ENCODE measurements at regions not wholly inside any gene's neighbourhood (a gene's known extent, or its start where the extent isn't known, plus 50 kb on each side); places are given as distances from the start of the nearest gene placed in this dataset.

DNA sequence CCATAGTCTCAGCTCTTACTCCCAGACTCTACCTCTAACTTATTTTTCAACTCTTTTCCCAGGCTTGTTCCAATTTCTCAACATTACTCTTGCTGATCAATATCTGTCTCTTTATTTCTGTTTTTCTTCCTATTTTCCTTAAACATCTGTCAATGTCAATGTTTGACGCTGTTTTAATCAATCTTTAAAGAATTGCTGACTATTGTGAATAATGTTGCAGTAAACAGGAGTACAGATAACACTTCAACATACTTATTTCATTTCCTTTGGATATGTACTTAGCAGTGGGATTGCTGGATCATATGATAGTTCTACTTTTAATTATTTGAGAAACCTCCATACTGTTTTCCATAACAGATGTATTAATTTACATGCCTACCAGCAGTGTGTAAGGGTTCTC lies 229.0 kb downstream of the TRIM36 start:
- H3K27me3 Mint-ChIP-seq: no peaks in the 10 kb centered on the region

DNA sequence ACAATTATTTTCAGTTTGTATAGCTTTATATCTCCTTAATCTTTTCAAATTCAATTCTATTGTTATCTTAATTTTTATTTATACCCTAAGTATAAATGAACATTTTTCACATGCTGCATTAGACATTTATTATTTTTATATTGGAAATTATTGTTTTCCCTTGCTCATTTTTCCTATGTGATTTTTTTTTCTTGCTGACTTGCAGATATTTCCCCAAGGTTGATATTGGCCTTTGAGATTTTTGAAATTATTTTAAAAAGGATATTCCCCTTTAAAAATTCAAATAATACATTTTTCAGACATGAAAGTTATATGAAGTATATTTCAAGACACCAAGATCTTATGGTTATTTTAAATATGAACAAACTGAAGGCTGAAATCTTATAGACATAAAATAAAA lies 234.2 kb downstream of the TRIM36 start:
- Mint-ChIP-seq H3K36me3 (ENCODE audit: low read depth) (no peaks in the 10 kb centered on the region), H3K27ac (no peak overlapping the region), H3K4me1 (no peaks in the 10 kb centered on the region), H3K9me3 (peaks cover 12% of the 10 kb centered on the region), H3K4me3 (no peak overlapping the region), H3K27me3 (no peaks in the 10 kb centered on the region)
- DNase-seq: no peak
- POLR2A ChIA-PET: no interaction called here
- CTCF ChIA-PET: no interaction called here

More for the DNA sequence above, 229.0 kb downstream of the TRIM36 start:
- ChIA-PET POLR2A (no interaction called here), CTCF (no interaction called here)
- Mint-ChIP-seq H3K27ac (no peak overlapping the region), H3K4me3 (no peak overlapping the region), H3K36me3 (ENCODE audit: low read depth) (no peaks in the 10 kb centered on the region), H3K4me1 (no peaks in the 10 kb centered on the region), H3K9me3 (peaks cover 15% of the 10 kb centered on the region)
- DNase-seq: no peak

DNA sequence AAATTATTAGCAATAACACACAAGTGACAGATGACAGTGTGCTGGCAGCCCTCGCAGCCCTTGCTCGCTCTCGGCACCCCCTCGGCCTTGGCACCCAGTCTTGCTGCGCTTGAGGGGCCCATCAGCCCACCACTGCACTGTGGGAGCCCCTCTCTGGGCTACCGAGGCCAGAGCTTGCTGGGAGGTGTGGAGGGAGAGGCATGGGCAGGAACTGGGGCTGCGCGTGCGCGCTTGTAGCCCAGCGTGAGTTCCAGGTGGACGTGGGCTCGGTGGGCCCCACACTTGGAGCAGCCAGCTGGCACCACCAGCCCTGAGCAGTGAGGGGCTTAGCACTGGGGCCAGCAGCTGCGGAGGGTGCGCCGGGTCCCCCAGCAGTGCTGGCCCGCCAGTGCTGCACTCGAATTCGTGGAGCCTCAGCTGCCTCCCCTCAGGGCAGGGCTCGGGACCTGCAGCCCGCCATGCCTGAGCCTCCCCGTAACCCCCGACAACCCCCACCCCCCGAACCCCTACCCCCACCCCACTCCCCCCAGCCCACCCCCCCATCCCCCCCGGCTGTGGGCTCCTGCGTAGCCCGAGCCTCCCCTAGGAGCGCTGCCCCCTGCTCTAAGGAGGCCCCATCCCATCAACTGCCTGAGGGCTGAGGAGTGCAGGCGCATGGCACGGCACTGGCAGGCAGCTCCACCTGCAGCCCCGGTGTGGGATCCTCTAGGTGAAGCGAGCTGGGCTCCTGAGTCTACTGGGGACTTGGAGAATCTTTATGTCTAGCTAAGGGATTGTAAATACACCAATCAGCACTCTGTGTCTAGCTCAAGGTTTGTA lies 240.9 kb downstream of the TRIM36 start:
- no peak for DNase-seq
- no peak overlapping the region for H3K27ac Mint-ChIP-seq
- H3K9me3 Mint-ChIP-seq: peaks cover 5% of the 10 kb centered on the region
- H3K4me3 Mint-ChIP-seq: no peak overlapping the region
- POLR2A ChIA-PET: no interaction called here
- H3K36me3 Mint-ChIP-seq (ENCODE audit: low read depth): no peaks in the 10 kb centered on the region
- CTCF ChIA-PET: no interaction called here
- no peaks in the 10 kb centered on the region for H3K27me3 Mint-ChIP-seq
- no peaks in the 10 kb centered on the region for H3K4me1 Mint-ChIP-seq

DNA sequence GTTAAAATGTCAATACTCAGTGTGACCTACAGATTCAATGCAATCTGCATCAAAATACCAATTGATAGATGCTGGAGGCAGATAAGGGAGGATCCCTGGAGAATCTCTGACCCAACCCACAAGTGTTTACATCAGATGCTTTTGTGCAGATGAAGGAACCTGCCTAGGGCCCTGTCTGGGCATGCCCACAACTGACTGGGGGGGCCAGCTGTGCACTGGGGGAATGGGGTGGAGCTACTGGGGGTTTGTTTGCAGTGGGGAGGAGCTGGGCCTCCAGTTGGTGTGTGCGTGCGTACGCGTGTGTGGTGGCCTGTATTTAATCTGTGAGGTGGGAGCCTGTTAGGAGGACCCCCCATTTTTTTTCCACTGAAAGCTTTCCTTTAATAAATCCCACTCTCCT lies 244.9 kb downstream of the TRIM36 start:
- H3K4me3 Mint-ChIP-seq: no peak overlapping the region
- H3K27ac Mint-ChIP-seq: no peak overlapping the region
- POLR2A ChIA-PET: no interaction called here
- no peaks in the 10 kb centered on the region for H3K4me1 Mint-ChIP-seq
- H3K9me3 Mint-ChIP-seq: peaks cover 2% of the 10 kb centered on the region
- CTCF ChIA-PET: no interaction called here
- DNase-seq: no peak
- H3K27me3 Mint-ChIP-seq: no peaks in the 10 kb centered on the region
- no peaks in the 10 kb centered on the region for H3K36me3 Mint-ChIP-seq (ENCODE audit: low read depth)

DNA sequence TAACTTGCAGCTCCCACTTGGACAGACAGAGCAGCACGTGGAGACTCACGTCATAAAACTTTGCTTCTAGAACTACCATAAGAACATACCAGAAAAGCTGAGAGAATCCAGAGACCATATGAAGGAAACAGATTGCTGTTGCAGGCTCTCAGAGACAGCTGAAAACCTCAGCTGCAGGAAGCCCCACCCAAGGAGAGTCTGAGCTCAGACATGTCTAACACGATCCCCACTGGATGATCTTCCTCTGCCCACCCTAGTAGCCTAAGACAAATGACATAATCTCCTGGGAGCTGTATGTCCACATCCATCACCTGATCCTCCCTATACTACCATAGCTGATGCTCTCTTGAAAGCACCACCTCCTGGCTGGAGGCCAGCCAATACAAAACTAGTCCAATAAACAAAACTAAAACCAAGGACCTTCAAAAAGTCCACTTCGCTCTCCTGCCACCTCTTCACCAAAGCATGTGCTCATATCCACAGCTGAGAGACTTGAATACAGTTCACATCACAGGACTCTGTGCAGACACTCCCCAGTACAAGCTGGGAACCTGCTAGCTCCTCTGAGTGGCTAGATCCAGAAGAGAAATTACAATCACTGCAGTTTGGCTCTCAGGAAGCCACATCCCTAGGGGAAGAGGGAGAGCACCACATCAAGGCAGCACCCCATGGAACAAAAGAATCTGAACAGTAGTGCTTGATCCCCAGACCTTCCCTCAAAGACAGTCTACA lies 257.4 kb downstream of the TRIM36 start:
- ChIA-PET POLR2A (no interaction called here), CTCF (no interaction called here)
- Mint-ChIP-seq H3K36me3 (ENCODE audit: low read depth) (no peaks in the 10 kb centered on the region), H3K9me3 (peaks cover 3% of the 10 kb centered on the region), H3K4me1 (no peaks in the 10 kb centered on the region), H3K4me3 (no peak overlapping the region), H3K27me3 (no peaks in the 10 kb centered on the region), H3K27ac (no peak overlapping the region)
- DNase-seq: no peak

DNA sequence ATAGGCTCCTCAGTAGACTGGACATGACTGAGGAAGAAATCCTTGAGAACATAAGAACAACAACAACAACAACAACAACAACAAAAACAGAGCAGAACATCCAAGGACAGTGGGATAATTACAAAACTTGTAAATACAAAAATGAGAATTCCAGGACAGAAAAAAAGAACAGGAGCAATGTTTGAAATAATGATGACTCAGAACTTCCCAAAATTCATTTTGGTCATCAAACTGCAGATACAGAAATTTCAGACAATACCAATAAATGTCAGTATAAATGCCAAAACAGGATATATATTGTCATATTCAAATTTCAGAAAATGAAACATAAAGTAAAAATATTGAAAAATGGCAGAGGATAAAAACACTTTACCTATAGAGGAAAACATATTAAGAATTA lies 259.0 kb downstream of the TRIM36 start:
- Mint-ChIP-seq H3K4me1 (no peaks in the 10 kb centered on the region), H3K27ac (no peak overlapping the region), H3K4me3 (no peak overlapping the region), H3K36me3 (ENCODE audit: low read depth) (no peaks in the 10 kb centered on the region), H3K27me3 (no peaks in the 10 kb centered on the region), H3K9me3 (peaks cover 3% of the 10 kb centered on the region)
- no peak for DNase-seq
- ChIA-PET POLR2A (no interaction called here), CTCF (no interaction called here)

DNA sequence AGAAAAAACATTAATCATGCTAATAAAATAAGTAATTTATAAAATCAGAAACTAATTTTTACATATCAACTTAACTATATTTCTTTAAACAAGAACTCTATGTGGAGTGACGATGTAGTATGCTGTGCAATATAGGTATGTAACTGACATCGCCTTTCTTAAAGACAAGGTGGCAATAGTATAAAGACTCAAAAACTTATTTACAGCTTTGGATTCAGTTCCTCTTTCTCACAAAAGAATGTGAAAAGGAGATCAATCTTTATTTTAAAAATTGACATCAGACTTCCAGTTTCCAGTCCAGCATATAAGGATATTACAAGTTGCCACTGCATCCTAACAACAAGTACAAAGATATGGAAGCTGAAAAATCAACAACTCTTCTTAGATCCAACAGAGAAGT lies 260.3 kb downstream of the TRIM36 start:
- Mint-ChIP-seq H3K9me3 (peaks cover 3% of the 10 kb centered on the region), H3K4me3 (no peak overlapping the region), H3K27me3 (no peaks in the 10 kb centered on the region), H3K27ac (no peak overlapping the region), H3K4me1 (no peaks in the 10 kb centered on the region), H3K36me3 (ENCODE audit: low read depth) (no peaks in the 10 kb centered on the region)
- DNase-seq: no peak
- CTCF ChIA-PET: no interaction called here
- POLR2A ChIA-PET: no interaction called here

DNA sequence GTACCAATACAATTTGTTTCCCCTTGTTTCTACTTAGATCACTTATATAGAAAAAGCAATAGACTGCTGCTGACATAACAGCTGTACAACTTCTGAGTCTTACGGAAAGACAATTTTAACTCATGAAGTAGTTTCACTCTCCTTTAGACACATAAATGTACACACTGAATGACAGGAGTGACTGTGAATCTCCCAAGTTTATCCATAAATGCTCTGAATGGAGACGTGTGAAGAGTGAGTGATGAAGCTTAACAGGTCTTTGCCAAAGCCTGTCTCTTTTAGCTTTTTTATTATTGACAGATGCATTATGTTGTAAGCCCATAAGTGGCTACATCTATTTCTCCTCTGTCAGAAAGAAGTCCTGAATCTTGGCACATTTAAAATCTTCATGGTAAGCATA lies 265.9 kb downstream of the TRIM36 start:
- no peaks in the 10 kb centered on the region for H3K27me3 Mint-ChIP-seq
- H3K4me3 Mint-ChIP-seq: no peak overlapping the region
- no peak for DNase-seq
- no peak overlapping the region for H3K27ac Mint-ChIP-seq
- ChIA-PET CTCF (no interaction called here), POLR2A (no interaction called here)
- no peaks in the 10 kb centered on the region for H3K4me1 Mint-ChIP-seq
- H3K36me3 Mint-ChIP-seq (ENCODE audit: low read depth): no peaks in the 10 kb centered on the region
- no peaks in the 10 kb centered on the region for H3K9me3 Mint-ChIP-seq

DNA sequence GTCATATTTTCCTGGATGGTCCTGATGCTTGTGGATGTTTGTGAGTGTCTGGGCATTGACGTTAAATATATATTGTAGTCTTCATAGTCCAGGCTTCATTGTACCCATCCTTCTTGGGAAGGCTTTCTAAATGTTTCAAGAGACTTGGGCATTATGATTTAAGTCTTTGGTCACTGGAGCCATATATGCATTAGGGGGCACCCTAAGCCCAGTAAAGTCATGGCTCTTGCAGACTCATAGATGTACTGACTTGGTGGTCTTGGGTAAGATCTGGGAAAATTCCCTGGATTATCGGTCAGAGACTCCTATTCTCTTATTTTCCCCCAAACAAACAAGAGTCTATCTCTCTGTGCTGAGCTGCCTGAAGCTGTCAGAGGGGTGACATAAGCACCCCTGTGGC lies 271.1 kb downstream of the TRIM36 start:
- no peaks in the 10 kb centered on the region for H3K9me3 Mint-ChIP-seq
- POLR2A ChIA-PET: no interaction called here

DNA sequence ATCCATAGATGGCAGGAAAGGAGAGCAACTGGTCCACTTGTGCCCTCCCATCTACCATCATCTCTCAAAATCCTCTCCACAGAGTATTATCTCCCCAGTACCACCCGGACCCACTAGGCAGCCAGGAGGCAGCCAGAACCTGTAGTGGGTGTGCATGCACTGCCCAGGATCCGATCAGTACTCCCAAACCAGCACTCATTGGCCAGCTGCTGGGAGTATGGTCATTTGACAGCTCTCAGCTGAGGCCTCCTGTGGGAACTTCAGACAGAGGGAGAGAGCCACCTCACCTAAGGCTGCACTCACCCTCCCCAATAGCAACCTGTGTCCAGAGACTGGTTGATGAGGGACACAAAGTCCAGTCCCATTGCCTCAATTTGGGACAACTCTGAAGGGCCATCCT lies 286.0 kb downstream of the TRIM36 start:
- Mint-ChIP-seq H3K4me3 (no peak overlapping the region), H3K9me3 (peaks cover 5% of the 10 kb centered on the region), H3K36me3 (ENCODE audit: low read depth) (no peaks in the 10 kb centered on the region), H3K27me3 (no peaks in the 10 kb centered on the region), H3K4me1 (no peaks in the 10 kb centered on the region), H3K27ac (no peak overlapping the region)
- DNase-seq: no peak
- POLR2A ChIA-PET: no interaction called here
- CTCF ChIA-PET: no interaction called here

More for the DNA sequence above, 271.1 kb downstream of the TRIM36 start:
- Mint-ChIP-seq H3K36me3 (ENCODE audit: low read depth) (no peaks in the 10 kb centered on the region), H3K27me3 (no peaks in the 10 kb centered on the region), H3K27ac (no peak overlapping the region), H3K4me3 (no peak overlapping the region), H3K4me1 (no peaks in the 10 kb centered on the region)
- no peak for DNase-seq
- CTCF ChIA-PET: no interaction called here

DNA sequence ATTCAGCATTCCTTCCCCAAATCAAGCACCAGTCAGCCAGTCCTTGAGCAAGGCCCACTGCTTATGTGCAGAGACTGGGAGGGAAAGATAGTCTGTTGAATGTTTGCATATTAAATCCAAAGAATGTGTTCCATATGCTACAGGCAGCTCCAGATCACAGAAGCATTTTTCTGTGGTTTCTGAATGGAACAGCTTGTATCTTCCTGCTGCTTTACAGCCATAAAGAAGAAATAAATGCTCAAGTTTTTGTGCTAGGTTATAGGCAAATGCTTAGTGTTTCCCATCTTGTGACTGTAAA lies 310.3 kb downstream of the TRIM36 start:
- Mint-ChIP-seq H3K4me3 (no peak overlapping the region), H3K4me1 (no peaks in the 10 kb centered on the region), H3K9me3 (peaks cover 2% of the 10 kb centered on the region), H3K27ac (no peak overlapping the region), H3K27me3 (no peaks in the 10 kb centered on the region), H3K36me3 (ENCODE audit: low read depth) (no peaks in the 10 kb centered on the region)
- no peak for DNase-seq
- ChIA-PET CTCF (no interaction called here), POLR2A (no interaction called here)

DNA sequence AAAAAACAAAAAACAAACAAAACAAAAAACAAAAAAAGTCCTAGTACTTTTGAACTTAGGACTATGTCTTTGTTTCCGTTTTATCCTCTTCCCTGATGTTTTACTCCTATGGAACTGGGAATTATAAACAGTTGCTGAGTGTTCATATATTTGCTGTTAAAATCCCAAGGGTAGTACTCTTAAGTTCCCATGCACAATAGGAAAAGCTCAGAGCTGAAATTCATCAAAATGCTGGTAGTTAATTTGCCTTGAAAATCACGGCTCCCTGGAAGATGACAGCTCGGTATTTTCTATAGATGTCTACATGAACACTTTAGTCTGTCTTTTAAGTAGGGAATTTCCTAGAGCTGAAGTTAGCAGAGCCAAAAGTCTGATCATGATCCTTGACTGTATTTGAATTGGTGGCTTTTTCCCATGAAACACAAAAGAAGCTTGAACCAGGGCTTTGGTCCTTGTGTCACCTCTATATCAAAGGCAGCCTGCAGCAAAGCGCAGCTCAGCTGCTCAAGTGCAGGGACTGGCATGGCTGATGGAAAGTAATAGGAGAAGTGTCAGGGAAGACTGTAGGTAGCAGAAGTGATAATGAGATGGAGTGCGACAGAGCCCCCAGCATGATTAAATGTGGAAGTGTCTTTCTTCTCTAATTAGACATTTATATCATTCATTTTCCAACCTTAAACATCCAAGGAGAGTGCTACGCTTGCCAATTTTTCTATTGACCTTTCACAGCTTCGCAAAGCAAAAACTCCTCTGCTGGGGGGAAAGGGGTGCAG lies 310.9 kb downstream of the TRIM36 start:
- no peak for DNase-seq
- no peaks in the 10 kb centered on the region for H3K4me1 Mint-ChIP-seq
- no peaks in the 10 kb centered on the region for H3K27me3 Mint-ChIP-seq
- no peak overlapping the region for H3K4me3 Mint-ChIP-seq
- ChIA-PET CTCF (no interaction called here), POLR2A (no interaction called here)
- no peak overlapping the region for H3K27ac Mint-ChIP-seq
- H3K36me3 Mint-ChIP-seq (ENCODE audit: low read depth): no peaks in the 10 kb centered on the region
- H3K9me3 Mint-ChIP-seq: peaks cover 2% of the 10 kb centered on the region

DNA sequence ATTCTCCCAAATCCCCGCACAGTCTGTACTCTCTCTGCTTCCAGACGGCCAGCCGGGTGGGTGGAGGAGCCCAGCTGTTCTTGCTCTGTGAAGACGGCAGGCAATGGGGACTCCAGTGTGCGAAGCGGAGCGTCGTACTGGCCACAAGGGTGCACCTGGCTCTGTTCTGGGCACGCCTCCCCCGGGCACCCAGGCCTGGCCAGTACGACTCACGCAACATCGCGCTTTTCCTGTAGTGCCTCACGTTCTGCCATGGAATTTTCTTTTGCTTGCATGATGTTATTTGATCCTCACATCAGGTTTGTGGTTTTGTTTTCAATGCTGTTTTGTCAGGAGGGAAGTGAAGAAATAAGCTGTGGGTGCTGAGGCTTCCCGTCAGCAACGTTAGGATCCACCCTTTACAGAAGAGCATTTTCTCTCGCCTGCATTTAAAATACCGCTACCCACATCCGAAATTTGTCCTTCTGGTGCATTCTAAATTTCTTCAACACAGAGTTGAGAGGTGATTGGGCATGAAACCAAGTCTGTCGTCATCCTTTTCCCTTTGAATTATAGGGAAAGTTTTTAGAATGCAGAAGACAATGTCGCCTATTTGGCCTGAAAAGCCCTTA lies 311.7 kb downstream of the TRIM36 start:
- no peaks in the 10 kb centered on the region for H3K4me1 Mint-ChIP-seq
- H3K4me3 Mint-ChIP-seq: no peak overlapping the region
- H3K9me3 Mint-ChIP-seq: peaks cover 4% of the 10 kb centered on the region
- H3K27me3 Mint-ChIP-seq: no peaks in the 10 kb centered on the region
- POLR2A ChIA-PET: no interaction called here
- DNase-seq: no peak
- CTCF ChIA-PET: no interaction called here
- H3K36me3 Mint-ChIP-seq (ENCODE audit: low read depth): no peaks in the 10 kb centered on the region
- no peak overlapping the region for H3K27ac Mint-ChIP-seq
